Endothelial cell of umbilical vein (primary cell): ENCODE measurements at regions not wholly inside any gene's neighbourhood (a gene's known extent, or its start where the extent isn't known, plus 50 kb on each side); places are given as distances from the start of the nearest gene placed in this dataset.

ENCODE experiments used
- BruUV-seq: library from RNA; stranded (reverse); fragments of 400-500 nt; replicated peaks from 2 replicates; lab custom pipeline; 2021; lab: Mats Ljungman, UMichigan
- CTCF ChIA-PET: fragments of 300-600, 350-600 bp; sonication (Branson Sonifier 250); formaldehyde crosslinking; loops from one replicate; lab custom pipeline; 2021; ENCODE audit warnings: antibody characterized with exemption, inconsistent platforms; lab: Charles Lee
- POLR2A ChIA-PET: fragments of 300-600, 350-600 bp; sonication (Branson Sonifier 250); formaldehyde crosslinking; loops from one replicate; lab custom pipeline; 2021; ENCODE audit warnings: antibody characterized with exemption, inconsistent platforms; lab: Charles Lee
- DNase-seq: peaks from one replicate; pipeline ENCODE4 v3.0.0-alpha.2; 2011; ENCODE audit warnings: low read depth, low spot score
- FAIRE-seq: peaks from 2 replicates; lab custom pipeline; 2011; peaks lifted over from hg19 to GRCh38; lab: Jason Lieb, UNC
- H2AFZ ChIP-seq: 2 replicates; pipeline ENCODE4 v1.6.0; 2012; ENCODE audit warnings: low read depth, low read length, control low read depth, inconsistent platforms
- H3K27ac ChIP-seq: 2 replicates; pipeline ENCODE4 v1.5.1; 2011; ENCODE audit warnings: low read depth, mild to moderate bottlenecking, control low read depth, low read length, moderate library complexity; ENCODE audit not compliant: insufficient read depth
- H3K27me3 ChIP-seq, 2 experiments: 2 replicates each; pipeline versions ENCODE4 v1.6.0 to v1.6.1; 2011; ENCODE audit warnings: low read length in 2 of 2, mixed read lengths in 1 of 2; ENCODE audit not compliant: control insufficient read depth in 2 of 2, insufficient read depth in 2 of 2
- H3K36me3 ChIP-seq, 2 experiments: 2 replicates in 1 of 2; 3 replicates in 1 of 2; pipeline ENCODE4 v1.5.1; 2011; ENCODE audit warnings: low read length in 2 of 2, mild to moderate bottlenecking in 1 of 2, moderate library complexity in 1 of 2; ENCODE audit not compliant: control insufficient read depth in 2 of 2, insufficient read depth in 2 of 2; ENCODE audit errors: extremely low read depth in 1 of 2
- H3K4me1 ChIP-seq: 3 replicates; pipeline ENCODE4 v1.5.1; 2011; ENCODE audit warnings: mild to moderate bottlenecking, low read length; ENCODE audit not compliant: control insufficient read depth, insufficient read depth; ENCODE audit errors: extremely low read depth
- H3K4me2 ChIP-seq: 2 replicates; pipeline ENCODE4 v1.6.1; 2011; ENCODE audit warnings: low read length, control low read depth, mixed read lengths; ENCODE audit not compliant: insufficient read depth
- H3K4me3 ChIP-seq, 3 experiments: fragments of 200-600 bp in 1 of 3; sonication (generic), shearing (Covaris generic) in 1 of 3; replicated peaks in 1 of 3; 2 replicates each; pipeline ENCODE4 v1.5.1; 2011 to 2016; ENCODE audit warnings: control low read depth in 3 of 3, low read length in 3 of 3, mild to moderate bottlenecking in 2 of 3, inconsistent platforms in 1 of 3, low read depth in 1 of 3, moderate library complexity in 1 of 3; ENCODE audit not compliant: insufficient read depth in 1 of 3
- H3K79me2 ChIP-seq: 2 replicates; pipeline ENCODE4 v1.6.0; 2012; ENCODE audit warnings: low read length, inconsistent platforms; ENCODE audit not compliant: control insufficient read depth, insufficient read depth
- H3K9ac ChIP-seq: replicated peaks from 2 replicates; pipeline ENCODE3; 2011; ENCODE audit warnings: low read length, control low read depth; ENCODE audit not compliant: insufficient read depth; ENCODE audit errors: extremely low read depth
- H3K9me1 ChIP-seq: replicated peaks from 3 replicates; pipeline ENCODE4 v1.6.0; 2011; ENCODE audit warnings: mild to moderate bottlenecking, low read length; ENCODE audit not compliant: control insufficient read depth, insufficient read depth; ENCODE audit errors: extremely low read depth
- H3K9me3 ChIP-seq: replicated peaks from 2 replicates; pipeline ENCODE4 v1.5.1; 2012; ENCODE audit warnings: low read length, inconsistent platforms; ENCODE audit not compliant: control insufficient read depth, insufficient read depth
- H4K20me1 ChIP-seq: replicated peaks from 2 replicates; pipeline ENCODE3; 2011; ENCODE audit warnings: mild to moderate bottlenecking, low read length; ENCODE audit not compliant: control insufficient read depth, insufficient read depth; ENCODE audit errors: extremely low read depth
- CTCF ChIP-seq, 2 donors: IDR thresholded peaks; 1 replicate in 1 of 2; 2 replicates in 1 of 2; pipeline ENCODE4 v1.5.1; 2011; ENCODE audit warnings: low read length in 2 of 2, mild to moderate bottlenecking in 2 of 2, moderate library complexity in 2 of 2, control low read depth in 1 of 2, inconsistent platforms in 1 of 2, low read depth in 1 of 2; ENCODE audit not compliant: insufficient read depth in 1 of 2; ENCODE audit errors: extremely low read depth in 1 of 2
- EZH2 ChIP-seq: IDR thresholded peaks from 2 replicates; pipeline ENCODE4 v1.6.1; 2012; ENCODE audit warnings: borderline replicate concordance, low read depth, mild to moderate bottlenecking, moderate library complexity, low read length, inconsistent platforms; ENCODE audit not compliant: severe bottlenecking
- FOS ChIP-seq: IDR thresholded peaks from 2 replicates; pipeline ENCODE4 v1.6.1; 2011; ENCODE audit warnings: mild to moderate bottlenecking, low read length, moderate library complexity, borderline replicate concordance; ENCODE audit not compliant: insufficient read depth
- GATA2 ChIP-seq: IDR thresholded peaks from 2 replicates; pipeline ENCODE4 v1.7.0; 2011; ENCODE audit warnings: low read depth, mild to moderate bottlenecking, moderate library complexity, mixed read lengths, low read length; ENCODE audit not compliant: insufficient read length, insufficient read depth
- JUN ChIP-seq: IDR thresholded peaks from 2 replicates; pipeline ENCODE4 v1.6.1; 2011; ENCODE audit warnings: borderline replicate concordance, low read depth; ENCODE audit not compliant: insufficient read length, insufficient read depth
- MAX ChIP-seq: IDR thresholded peaks from 2 replicates; pipeline ENCODE4 v1.6.1; 2011; ENCODE audit not compliant: insufficient read depth, insufficient read length
- MYC ChIP-seq: IDR thresholded peaks from one replicate; pipeline ENCODE4 v1.6.1; 2011; ENCODE audit warnings: mild to moderate bottlenecking, low read depth, low read length
- POLR2A ChIP-seq: IDR thresholded peaks from 2 replicates; pipeline ENCODE4 v1.6.1; 2012; ENCODE audit warnings: low read depth, mild to moderate bottlenecking, control low read depth, low read length
- POLR2AphosphoS5 ChIP-seq: IDR thresholded peaks from 2 replicates; pipeline ENCODE4 v1.6.1; 2012; ENCODE audit warnings: low read depth, mild to moderate bottlenecking, control low read depth, low read length, moderate library complexity; ENCODE audit not compliant: insufficient read depth
- dilution Hi-C: fragments of 300-500 bp; cut with MboI; formaldehyde crosslinking; loops from one replicate; pipeline ENCODE4 v1.15.0; 2019; ENCODE audit warnings: low sequenced_read_pairs; ENCODE audit not compliant: extremely low pct_ligation_motif_present
- intact Hi-C: fragments of 100-400 bp; cut with micrococcal nuclease; formaldehyde crosslinking; loops from one replicate; pipeline ENCODE4 v1.10.0; 2022

- TF ChIP-seq FOS (no peak), GATA2 (no peak), POLR2AphosphoS5 (no peak), MAX (no peak), EZH2 (no peak), JUN (no peak), MYC (no peak), POLR2A (no peak), CTCF (IDR thresholded peaks at IDR 0.05; ENCODE audit: extremely low read depth in 1 of 2, insufficient read depth in 1 of 2, low read depth in 1 of 2, low read length in 2 of 2) (no peak)
- CTCF ChIA-PET: interaction anchor here (1.0 kb wide), 1 partner anchor 9 kb away, joined by 3 read pairs; no protein-coding TSS in a partner anchor
- no peak overlapping the region for H3K4me3 ChIP-seq
- H2AFZ ChIP-seq: no peak overlapping the region
- no peaks in the 10 kb centered on the region for H4K20me1 ChIP-seq
- H3K27ac ChIP-seq: no peak overlapping the region
- no peaks in the 10 kb centered on the region for H3K79me2 ChIP-seq
- peaks cover 0 to 2% of the 10 kb centered on the region in 2 experiments for H3K27me3 ChIP-seq
- dilution Hi-C loops: no loop called here
- H3K36me3 ChIP-seq: no peaks in the 10 kb centered on the region
- H3K9me3 ChIP-seq: no peaks in the 10 kb centered on the region
- peaks cover 3% of the 10 kb centered on the region for H3K4me1 ChIP-seq
- H3K9ac ChIP-seq: no peak overlapping the region
- no peak overlapping the region for H3K4me2 ChIP-seq
- no peak for FAIRE-seq
- H3K9me1 ChIP-seq: no peaks in the 10 kb centered on the region
- no peak for DNase-seq
- intact Hi-C loops: no loop called here
- POLR2A ChIA-PET: no interaction called here
- BruUV-seq: no TSS peak
Measured at GRCh38 chr13:91264484-91264883, 83.0 kb upstream of the MIR17HG start.
